Lung (tissue), 11 donors: ENCODE measurements at regions not wholly inside any gene's neighbourhood (a gene's known extent, or its start where the extent isn't known, plus 50 kb on each side); places are given as distances from the start of the nearest gene placed in this dataset.

Source experiments
- ATAC-seq: fragments of 200-7000 bp; cut with Tn5 transposase; one replicate; pipeline ENCODE4 v1.9.1; 2020; ENCODE audit warnings: moderate number of reproducible peaks; ENCODE audit not compliant: insufficient read depth, low FRiP score
- DNase-seq, 3 donors: peaks; one replicate each; pipeline ENCODE4 v3.0.0-alpha.2; 2013 to 2017
- H3K27ac ChIP-seq, 2 donors: one replicate each; pipeline ENCODE4 v1.5.1; 2013; ENCODE audit warnings: mild to moderate bottlenecking in 2 of 2, moderate library complexity in 2 of 2, control low read depth in 1 of 2, inconsistent platforms in 1 of 2, low read depth in 1 of 2, low read length in 1 of 2
- H3K27me3 ChIP-seq, 3 donors: one replicate each; pipeline ENCODE4 v1.5.1; 2013; ENCODE audit warnings: low read length in 2 of 3; ENCODE audit not compliant: control insufficient read depth in 3 of 3, insufficient read depth in 3 of 3
- H3K36me3 ChIP-seq, 4 donors: one replicate each; pipeline ENCODE4 v1.5.1; 2013; ENCODE audit warnings: low read length in 4 of 4, mild to moderate bottlenecking in 1 of 4, moderate library complexity in 1 of 4; ENCODE audit not compliant: control insufficient read depth in 4 of 4, insufficient read depth in 4 of 4
- H3K4me1 ChIP-seq, 5 donors: one replicate each; pipeline ENCODE4 v1.5.1; 2013; ENCODE audit warnings: low read length in 5 of 5, mild to moderate bottlenecking in 2 of 5, moderate library complexity in 1 of 5; ENCODE audit not compliant: control insufficient read depth in 5 of 5, insufficient read depth in 5 of 5
- H3K4me3 ChIP-seq: one replicate; pipeline ENCODE4 v1.5.1; 2013; ENCODE audit warnings: mild to moderate bottlenecking, control low read depth, moderate library complexity
- H3K9ac ChIP-seq, 2 donors: one replicate each; pipeline ENCODE4 v1.5.1; 2013; ENCODE audit warnings: low read length in 2 of 2, control low read depth in 1 of 2; ENCODE audit not compliant: insufficient read depth in 1 of 2
- H3K9me3 ChIP-seq, 4 donors: one replicate each; pipeline ENCODE4 v1.5.1; 2013; ENCODE audit warnings: low read length in 3 of 4, mild to moderate bottlenecking in 1 of 4, moderate library complexity in 1 of 4; ENCODE audit not compliant: control insufficient read depth in 4 of 4, insufficient read depth in 3 of 4
- WGBS, 2 donors: extraction: QIAGEN DNeasy Blood & Tissue Kit; methylation state at CpG; one replicate each; pipeline ENCODE4 v1.1.7; 2013; 5-methylcytosine and 5-hydroxymethylcytosine counted together
- TF ChIP-seq, protein P1 (sequence below): IDR thresholded peaks from 2 replicates; pipeline ENCODE4 v1.5.1; 2012; ENCODE audit warnings: mild to moderate bottlenecking; ENCODE audit errors: control extremely low read depth, extremely low read depth
- donor health status: control.
- donor health status: control.
- donor health status: Bipolar disorder and iron deficiency.
- donor health status: healthy.
- donor health status: DM: yes; HTN: yes; CAD: no.

DNA sequence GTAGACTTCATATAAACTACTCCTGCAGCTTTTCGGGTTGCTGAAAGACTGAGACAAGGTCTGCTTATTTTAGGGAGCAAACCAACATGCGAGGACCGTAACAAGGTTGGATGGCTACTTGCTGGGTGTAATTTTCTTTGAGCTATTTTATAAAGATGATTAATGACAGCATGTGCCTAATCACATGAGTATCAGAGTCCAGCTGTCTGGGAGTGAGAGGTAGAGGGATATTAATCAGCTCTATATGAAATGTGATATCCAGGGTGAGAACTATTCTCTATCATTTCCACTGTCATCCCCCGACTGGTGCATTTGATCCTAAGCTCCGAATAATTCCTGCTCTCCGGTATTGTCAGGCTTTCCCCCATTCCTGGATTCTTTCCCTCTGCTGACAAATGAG lies 193.8 kb upstream of the HMHB1 start:
- TF ChIP-seq, protein P1, sequence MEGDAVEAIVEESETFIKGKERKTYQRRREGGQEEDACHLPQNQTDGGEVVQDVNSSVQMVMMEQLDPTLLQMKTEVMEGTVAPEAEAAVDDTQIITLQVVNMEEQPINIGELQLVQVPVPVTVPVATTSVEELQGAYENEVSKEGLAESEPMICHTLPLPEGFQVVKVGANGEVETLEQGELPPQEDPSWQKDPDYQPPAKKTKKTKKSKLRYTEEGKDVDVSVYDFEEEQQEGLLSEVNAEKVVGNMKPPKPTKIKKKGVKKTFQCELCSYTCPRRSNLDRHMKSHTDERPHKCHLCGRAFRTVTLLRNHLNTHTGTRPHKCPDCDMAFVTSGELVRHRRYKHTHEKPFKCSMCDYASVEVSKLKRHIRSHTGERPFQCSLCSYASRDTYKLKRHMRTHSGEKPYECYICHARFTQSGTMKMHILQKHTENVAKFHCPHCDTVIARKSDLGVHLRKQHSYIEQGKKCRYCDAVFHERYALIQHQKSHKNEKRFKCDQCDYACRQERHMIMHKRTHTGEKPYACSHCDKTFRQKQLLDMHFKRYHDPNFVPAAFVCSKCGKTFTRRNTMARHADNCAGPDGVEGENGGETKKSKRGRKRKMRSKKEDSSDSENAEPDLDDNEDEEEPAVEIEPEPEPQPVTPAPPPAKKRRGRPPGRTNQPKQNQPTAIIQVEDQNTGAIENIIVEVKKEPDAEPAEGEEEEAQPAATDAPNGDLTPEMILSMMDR = no peak
- WGBS, 2 donors = 88 to 91% methylated on average over 6 of the region's 6 CpGs
- H3K4me1 ChIP-seq = no peaks in the 10 kb centered on the region
- peaks cover 0 to 2% (median 0%) of the 10 kb centered on the region in 4 donors for H3K9me3 ChIP-seq
- no peak for DNase-seq
- ATAC-seq = no peak
- no peaks in the 10 kb centered on the region for H3K27me3 ChIP-seq
- no peaks in the 10 kb centered on the region for H3K36me3 ChIP-seq
- H3K27ac ChIP-seq = no peak overlapping the region
- no peak overlapping the region for H3K4me3 ChIP-seq
- no peak overlapping the region for H3K9ac ChIP-seq

DNA sequence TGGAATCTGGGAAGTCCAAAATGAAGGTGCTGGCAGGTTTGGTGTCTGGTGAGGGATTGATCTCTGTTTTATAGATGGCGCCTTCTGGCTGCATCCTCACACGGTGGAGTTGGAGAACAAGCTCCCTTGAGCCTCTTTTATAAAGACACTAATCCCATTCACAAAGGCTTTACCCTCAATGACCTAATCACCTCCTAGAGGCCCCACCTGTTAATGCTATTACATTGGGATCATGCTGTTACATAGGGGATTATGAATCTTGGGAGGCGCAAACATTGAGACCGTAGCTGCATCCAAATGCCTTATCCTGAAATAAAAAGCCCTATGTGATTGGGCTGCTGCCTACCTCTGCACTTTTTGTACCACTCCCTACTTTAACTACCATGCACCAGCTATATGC lies 197.1 kb upstream of the HMHB1 start:
- no peaks in the 10 kb centered on the region for H3K36me3 ChIP-seq
- no peak for ATAC-seq
- DNase-seq = no peak
- H3K9ac ChIP-seq = no peak overlapping the region
- TF ChIP-seq, protein P1 = no peak
- H3K27ac ChIP-seq = no peak overlapping the region
- no peaks in the 10 kb centered on the region for H3K27me3 ChIP-seq
- H3K9me3 ChIP-seq = peaks cover 0 to 2% (median 0%) of the 10 kb centered on the region in 4 donors
- H3K4me1 ChIP-seq = no peaks in the 10 kb centered on the region
- WGBS, 2 donors = 81 to 97% methylated on average over 4 of the region's 4 CpGs
- no peak overlapping the region for H3K4me3 ChIP-seq

DNA sequence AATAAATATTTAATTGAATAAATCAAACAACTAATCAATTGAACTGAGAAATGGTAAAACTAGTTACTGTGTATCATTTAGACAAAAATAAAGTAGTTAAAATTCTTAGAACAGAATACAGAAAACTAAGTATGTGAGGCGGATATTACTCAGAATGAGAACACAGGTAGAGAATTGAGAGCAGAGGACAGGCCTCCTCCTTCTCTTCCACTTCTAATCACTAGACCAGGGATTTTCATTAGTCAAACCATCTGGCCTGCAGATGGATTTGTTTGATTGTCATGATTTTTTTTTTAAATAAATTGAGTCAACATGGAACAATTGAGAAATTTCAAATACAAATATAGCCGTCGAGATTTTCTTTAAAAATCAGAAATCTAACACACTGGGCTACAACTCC lies 198.6 kb upstream of the HMHB1 start:
- TF ChIP-seq, protein P1 = no peak
- Histone ChIP-seq H3K4me1 (no peaks in the 10 kb centered on the region), H3K27me3 (no peaks in the 10 kb centered on the region), H3K4me3 (no peak overlapping the region), H3K27ac (no peak overlapping the region), H3K36me3 (no peaks in the 10 kb centered on the region), H3K9ac (no peak overlapping the region), H3K9me3 (peaks cover 0 to 2% (median 0%) of the 10 kb centered on the region in 4 donors)
- no peak for ATAC-seq
- no peak for DNase-seq
- 95 to 97% methylated on average over 3 of the region's 3 CpGs for WGBS, 2 donors

DNA sequence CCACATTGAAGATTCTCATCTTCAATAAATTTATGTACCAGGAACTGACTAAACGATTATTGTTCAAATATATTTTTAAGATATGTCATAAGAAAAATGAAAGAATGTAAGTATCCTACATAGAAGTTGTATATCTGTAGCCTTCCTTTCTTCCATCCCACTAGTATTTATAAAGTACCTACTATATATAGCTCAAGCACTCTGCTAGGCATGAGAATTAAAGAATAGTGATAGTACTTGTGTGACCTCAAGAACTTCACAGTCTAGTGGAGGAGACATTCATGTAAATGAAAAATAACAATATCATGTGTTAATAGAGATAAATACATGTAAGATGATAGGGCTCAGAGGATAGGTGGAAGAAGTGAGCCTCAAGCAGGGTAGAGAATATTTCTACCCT lies 201.0 kb upstream of the HMHB1 start:
- ATAC-seq = no peak
- 86 to 95% methylated on average over 1 of the region's 1 CpG for WGBS, 2 donors
- Histone ChIP-seq H3K4me3 (no peak overlapping the region), H3K27me3 (no peaks in the 10 kb centered on the region), H3K9me3 (peaks cover 0 to 1% (median under 1%) of the 10 kb centered on the region in 4 donors), H3K27ac (no peak overlapping the region), H3K36me3 (no peaks in the 10 kb centered on the region), H3K9ac (no peak overlapping the region), H3K4me1 (no peaks in the 10 kb centered on the region)
- no peak for DNase-seq
- TF ChIP-seq, protein P1 = no peak
